ENCODE measurements at regions not wholly inside any gene's neighbourhood (a gene's known extent, or its start where the extent isn't known, plus 50 kb on each side); places are given as distances from the start of the nearest gene placed in this dataset.

GRCh38 chr2:236841389-236841788 is 244.3 kb upstream of the COPS8 start:
- intact Hi-C loops (cut with DNase I): no loop called here
- DNase-seq: no peak

- intact Hi-C loops (cut with DNase I): no loop called here
- DNase-seq: no peak
These were observed 242.3 kb upstream of the COPS8 start for GRCh38 chr2:236843161-236843968.

DNA sequence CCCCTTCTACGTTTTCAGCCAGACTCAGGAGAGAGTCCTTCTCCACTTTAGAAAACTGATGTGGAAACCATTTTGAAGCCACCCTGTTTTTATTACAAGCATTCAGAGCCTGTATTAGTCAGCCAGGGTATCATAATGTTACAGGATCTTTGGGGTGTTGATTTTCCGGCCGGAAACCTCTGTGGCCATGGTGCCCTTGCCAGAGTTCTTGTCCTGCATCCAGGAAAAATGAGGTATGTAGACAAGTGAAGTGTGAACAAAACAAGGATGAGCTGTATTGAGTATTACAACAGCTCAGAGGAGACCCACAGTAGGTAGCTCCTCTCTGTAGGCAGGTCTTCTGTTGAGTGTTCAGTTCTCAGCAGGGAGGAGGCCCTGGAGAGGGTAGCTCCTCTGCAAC is 241.0 kb upstream of the COPS8 start:
- no peak for DNase-seq
- intact Hi-C loops (cut with DNase I): no loop called here

DNA sequence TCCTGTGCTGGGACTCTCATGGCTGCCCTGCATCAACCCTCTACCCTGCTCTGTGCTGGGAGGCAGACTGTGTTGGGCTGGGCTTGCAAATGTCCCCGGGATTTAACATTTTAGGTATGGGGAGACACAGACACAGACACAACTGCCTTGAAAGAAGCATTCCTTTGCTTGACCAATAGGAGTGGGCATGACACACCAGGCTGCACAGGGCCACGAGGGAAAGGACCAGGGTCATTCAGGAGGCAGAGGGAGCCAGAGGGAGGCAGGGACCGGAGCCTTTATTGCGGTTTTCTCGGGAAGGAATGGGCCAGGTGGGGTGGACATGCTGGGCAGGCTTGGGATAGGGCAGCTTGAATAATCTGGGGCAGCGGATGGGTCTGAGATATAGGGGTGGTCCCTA is 238.7 kb upstream of the COPS8 start:
- intact Hi-C loops (cut with DNase I): no loop called here
- peak in 1 of 10 donors; percentile 30 for DNase-seq

DNA sequence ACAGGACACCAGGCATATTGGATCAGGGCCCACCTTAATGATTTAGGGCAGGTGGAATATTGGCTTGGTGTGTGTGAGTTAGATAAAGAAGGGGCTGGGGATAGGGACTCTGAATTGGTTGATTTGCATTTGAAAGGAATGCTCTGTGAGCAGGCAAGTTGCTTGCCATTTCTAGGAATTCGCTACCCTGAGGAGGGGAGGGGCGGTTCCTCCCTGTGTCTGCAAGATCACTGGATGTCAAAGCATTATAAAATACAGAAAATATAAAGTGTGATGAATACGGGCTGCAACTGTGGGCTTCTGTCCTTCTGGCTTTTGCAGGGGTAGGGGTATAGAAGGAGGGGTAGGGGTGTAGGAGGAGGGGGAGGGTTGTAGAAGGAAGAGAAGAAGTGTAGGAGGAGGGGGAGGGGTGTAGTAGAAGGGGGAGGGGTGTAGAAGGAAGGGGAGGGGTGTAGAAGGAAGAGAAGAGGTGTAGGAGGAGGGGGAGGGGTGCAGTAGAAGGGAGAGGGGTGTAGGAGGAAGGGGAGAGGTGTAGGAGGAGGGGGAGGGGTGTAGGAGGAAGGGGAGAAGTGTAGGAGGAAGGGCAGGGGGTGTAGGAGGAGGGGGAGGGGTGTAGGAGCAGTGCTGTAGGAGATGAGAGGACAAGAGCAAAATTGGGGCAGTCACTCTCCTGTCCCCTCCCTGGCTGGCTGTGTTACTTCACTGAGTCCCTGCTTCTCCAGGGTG is 238.0 kb upstream of the COPS8 start:
- DNase-seq: no peak
- intact Hi-C loops (cut with DNase I): no loop called here

DNA sequence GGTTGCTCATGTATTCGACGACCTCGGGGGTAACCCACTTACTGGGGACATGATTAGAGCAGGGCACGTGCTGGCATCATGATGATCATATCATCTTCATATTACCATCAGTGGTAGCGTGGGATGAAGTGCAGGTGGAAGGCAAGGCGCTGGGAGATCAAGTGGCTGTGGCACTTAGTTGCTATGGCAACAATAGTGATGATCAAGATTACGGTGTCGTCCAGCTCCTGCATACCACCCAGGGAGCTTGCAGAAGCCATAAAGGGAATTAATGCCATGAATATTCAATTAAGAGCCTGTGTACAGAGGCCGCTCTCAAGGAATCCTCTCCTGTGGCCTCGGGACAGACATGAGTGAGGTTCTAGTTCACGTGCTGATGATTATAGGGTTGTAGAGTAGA is 237.2 kb upstream of the COPS8 start:
- intact Hi-C loops (cut with DNase I): no loop called here
- peak in 1 of 10 donors; percentile 16 for DNase-seq

DNA sequence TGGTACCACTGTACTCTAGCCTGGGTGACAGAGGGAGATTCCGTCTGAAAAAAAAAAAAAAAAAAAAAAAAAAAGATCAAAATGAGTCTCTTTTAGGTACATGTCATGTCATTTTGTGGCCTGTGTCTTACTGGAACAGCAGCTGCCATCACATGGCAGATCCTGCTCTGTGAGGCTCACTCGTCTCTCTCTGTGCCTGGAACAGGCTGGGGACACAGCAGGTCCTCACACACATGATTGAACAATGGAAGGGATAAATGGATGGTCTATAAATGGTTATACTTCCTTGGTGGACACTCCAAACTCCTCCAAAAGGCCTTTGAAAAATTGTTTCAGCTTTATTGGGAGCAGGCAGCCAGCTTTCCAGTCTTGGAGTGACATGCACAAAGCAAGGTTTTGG is 236.2 kb upstream of the COPS8 start:
- intact Hi-C loops (cut with DNase I): no loop called here
- no peak for DNase-seq

GRCh38 chr2:236849940-236850339 is 235.7 kb upstream of the COPS8 start:
- DNase-seq: no peak
- intact Hi-C loops (cut with DNase I): no loop called here

DNA sequence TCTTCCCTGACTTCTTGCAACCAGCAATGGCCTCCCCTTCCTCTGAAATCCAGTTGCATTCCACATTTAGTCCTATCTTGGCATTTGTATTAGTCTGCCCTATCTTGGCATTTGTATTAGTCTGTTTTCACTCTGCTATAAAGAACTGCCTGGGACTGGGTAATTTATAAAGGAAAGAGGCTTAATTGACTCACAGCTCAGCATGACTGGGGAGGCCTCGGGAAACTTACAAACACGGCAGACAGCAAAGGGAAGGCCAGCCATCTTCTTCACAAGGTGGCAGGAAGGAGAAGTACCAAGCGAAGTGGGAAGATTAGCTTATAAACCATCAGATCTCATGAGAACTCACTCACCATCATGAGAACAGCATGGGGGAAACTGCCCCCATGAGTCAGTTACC is 234.5 kb upstream of the COPS8 start:
- intact Hi-C loops (cut with DNase I): no loop called here
- DNase-seq: no peak

DNA sequence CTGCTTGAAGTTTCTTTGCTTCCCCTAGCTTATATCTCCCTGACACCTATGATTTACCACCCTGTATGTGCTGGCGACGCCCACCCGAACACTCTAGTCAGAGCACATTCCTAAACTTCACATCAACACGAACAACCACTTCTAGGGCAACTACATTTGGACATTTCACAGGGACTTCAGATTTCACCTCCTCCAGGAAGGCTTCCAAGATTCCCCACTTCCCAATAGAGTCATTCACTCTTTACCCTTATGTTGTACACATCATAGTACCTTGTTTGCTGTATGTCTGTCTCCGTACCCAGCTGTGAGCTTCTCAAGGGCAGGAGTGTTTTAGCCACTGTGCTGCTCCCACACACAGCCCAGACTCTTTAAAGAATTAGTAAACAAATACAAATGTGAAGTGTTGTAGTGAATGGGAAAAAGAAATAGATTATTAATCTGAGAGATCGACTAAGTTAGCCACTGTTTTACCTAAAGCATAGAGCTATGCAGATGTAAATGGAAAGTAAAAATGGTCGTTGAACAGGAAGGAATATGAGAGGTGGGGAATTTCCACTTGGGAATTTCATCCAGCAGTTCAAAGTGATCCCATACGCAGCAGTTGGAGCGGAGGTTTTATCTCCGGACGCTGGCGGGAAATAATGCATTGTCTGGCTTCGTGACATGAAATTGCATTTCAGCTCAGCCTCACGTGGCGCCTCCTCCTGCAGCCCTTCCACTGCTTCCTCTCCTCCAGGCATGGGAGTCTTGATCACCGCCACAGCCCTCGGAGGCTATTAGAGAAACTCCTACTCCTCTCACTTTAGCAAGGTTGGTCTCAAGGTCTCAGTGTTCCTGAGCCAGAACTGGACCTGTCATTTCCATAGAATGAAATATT is 233.4 kb upstream of the COPS8 start:
- no peak for DNase-seq
- intact Hi-C loops (cut with DNase I): no loop called here

- DNase-seq: no peak
- intact Hi-C loops (cut with DNase I): no loop called here
These were observed 232.7 kb upstream of the COPS8 start for GRCh38 chr2:236852977-236853374.

DNA sequence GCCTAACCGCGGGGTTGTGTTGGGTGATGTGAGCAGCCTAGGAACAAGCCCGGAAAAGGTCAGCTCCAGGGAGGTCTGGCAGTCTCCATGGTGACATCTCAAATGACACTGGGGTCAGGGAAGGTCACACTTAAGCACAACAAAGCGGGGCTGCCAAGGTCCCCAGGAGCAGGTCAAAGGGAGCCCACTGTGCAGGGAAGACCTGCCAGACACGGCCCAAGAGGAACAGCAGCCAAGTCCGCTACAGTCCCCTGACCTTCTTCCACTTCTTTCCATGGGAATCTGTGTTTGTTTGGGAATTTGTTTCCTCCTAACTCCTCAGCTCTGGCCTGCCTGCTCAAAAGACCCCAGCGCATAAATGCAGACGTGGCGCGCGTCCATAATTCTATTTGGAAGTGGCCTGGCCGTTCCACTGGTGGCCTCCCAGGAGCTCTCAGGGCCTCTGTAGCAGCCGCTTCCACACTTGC is 232.1 kb upstream of the COPS8 start:
- DNase-seq: no peak
- intact Hi-C loops (cut with DNase I): no loop called here

DNA sequence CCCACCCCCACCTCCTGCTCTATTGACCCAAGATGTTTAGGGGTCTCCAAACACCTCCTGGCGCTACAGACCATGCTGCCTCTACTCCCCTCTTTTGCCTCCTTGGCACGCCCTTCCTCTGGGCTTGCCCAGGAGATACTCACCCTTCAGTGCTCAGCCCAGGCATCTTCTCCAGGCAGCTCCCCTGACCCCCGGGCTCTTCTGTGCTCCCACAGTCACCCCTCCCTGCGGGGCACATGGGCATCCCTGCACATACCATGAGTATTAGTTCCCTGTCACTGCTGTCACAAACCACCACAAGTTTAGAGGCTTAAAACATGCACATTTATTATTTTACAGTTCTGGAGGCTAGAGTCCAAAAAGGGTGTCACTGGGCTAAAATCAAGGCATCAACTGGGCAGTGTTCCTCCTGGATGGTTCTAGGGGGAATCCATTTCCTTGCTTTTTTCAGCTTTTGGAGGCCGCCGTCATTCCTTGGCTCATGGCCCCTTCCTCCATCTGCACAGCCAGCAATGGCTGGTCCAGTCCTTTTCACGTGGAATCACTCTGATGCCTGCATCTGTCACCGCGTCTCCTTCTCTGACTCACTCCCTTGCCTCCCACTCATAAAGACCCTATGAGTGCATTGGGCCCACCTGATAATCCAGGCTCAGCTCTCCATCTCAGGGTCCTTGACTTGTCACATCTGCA is 230.4 kb upstream of the COPS8 start:
- intact Hi-C loops (cut with DNase I): no loop called here
- no peak for DNase-seq

- intact Hi-C loops (cut with DNase I): no loop called here
- no peak for DNase-seq
These were observed 229.5 kb upstream of the COPS8 start for GRCh38 chr2:236855866-236856847.

GRCh38 chr2:236856848-236857235 is 228.8 kb upstream of the COPS8 start:
- no peak for DNase-seq
- intact Hi-C loops (cut with DNase I): no loop called here

DNA sequence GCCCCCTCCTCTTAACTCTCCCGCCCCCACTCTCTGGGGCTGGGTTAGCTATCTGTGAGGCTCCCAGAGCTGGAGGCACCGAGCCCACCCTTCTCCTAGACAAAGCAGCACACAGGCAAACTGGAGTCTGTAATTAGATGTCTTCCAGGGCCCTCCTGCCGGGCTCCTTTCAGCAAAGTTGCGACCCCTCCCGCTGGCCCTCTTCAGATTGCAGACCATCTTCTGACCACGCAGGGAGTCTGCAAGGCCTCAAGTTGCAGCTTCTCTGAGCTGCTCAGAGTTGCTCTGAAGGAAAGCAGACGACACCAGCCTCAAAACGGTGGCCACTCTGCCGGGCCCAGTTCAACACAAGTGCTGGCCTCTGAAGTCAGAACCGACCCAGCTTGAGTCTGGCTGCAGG is 228.4 kb upstream of the COPS8 start:
- no peak for DNase-seq
- intact Hi-C loops (cut with DNase I): no loop called here

DNA sequence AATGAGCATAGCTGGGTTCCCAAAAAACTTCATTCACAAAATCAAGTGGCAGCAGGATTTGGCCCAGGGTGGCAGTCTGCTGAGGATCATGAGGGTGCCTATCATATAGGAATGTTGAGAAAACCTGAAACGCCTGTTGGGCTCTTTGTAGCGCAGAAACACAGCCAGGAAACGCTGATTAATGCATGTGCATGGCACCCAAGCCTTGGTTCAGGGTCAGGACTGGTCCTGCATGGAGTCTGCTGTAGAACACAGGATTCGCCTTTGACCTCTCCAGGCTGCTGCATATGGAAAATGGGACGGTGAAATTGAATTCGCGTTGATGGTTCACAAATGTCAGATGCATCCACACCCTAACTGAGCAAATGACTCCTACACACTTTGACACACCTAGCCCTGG is 227.9 kb upstream of the COPS8 start:
- no peak for DNase-seq
- intact Hi-C loops (cut with DNase I): no loop called here

DNA sequence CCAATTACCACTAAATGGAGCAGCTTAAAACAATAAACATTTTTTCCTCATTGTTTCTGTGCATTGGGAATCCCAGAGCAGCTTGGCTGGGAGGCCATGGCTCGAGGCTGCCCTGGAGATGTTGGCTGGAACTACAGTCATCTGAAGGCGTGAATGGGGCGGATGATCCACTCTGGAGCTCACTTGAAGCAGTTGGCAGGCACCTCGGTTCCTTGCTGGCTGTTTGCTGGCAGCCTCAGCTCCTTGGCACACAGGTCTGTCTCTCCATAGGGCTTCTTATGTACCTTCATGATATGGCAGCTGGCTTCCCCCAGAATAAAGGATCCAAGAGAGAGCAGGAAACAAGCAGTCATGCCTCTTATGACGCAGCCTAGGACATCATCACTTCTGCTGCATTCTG is 227.0 kb upstream of the COPS8 start:
- intact Hi-C loops (cut with DNase I): no loop called here
- DNase-seq: peak in 7 of 10 donors; percentile 11 to 87 (median 25)

- DNase-seq: no peak
- intact Hi-C loops (cut with DNase I): no loop called here
These were observed 225.8 kb upstream of the COPS8 start for GRCh38 chr2:236859908-236860307.
